Sigmoid colon (tissue), 4 donors: ENCODE measurements at regions not wholly inside any gene's neighbourhood (a gene's known extent, or its start where the extent isn't known, plus 50 kb on each side); places are given as distances from the start of the nearest gene placed in this dataset.

ENCODE experiments used
- EP300 ChIP-seq, 4 donors: sonication (generic); formaldehyde crosslinking; IDR thresholded peaks; one replicate each; pipeline ENCODE4 v1.6.1; 2017; ENCODE audit warnings: antibody characterized with exemption in 4 of 4
- POLR2A ChIP-seq, 2 donors: fragments of 450-650 bp; IDR thresholded peaks; one replicate each; pipeline ENCODE4 v1.6.1; 2016; ENCODE audit warnings: antibody characterized with exemption in 2 of 2, mild to moderate bottlenecking in 2 of 2, moderate library complexity in 2 of 2
- POLR2AphosphoS5 ChIP-seq, 4 donors: sonication (generic); formaldehyde crosslinking; IDR thresholded peaks; one replicate each; pipeline ENCODE4 v1.6.1; 2017; ENCODE audit warnings: antibody characterized with exemption in 4 of 4
- TF ChIP-seq, protein P1 (sequence below), 4 experiments: fragments of 450-650 bp in 3 of 4; fragments of 200-600 bp in 1 of 4; IDR thresholded peaks; one replicate each; pipeline ENCODE4 v1.5.1; 2016 to 2019; ENCODE audit warnings: antibody characterized with exemption in 4 of 4, mild to moderate bottlenecking in 3 of 4, moderate library complexity in 2 of 4

- TF ChIP-seq, protein P1, sequence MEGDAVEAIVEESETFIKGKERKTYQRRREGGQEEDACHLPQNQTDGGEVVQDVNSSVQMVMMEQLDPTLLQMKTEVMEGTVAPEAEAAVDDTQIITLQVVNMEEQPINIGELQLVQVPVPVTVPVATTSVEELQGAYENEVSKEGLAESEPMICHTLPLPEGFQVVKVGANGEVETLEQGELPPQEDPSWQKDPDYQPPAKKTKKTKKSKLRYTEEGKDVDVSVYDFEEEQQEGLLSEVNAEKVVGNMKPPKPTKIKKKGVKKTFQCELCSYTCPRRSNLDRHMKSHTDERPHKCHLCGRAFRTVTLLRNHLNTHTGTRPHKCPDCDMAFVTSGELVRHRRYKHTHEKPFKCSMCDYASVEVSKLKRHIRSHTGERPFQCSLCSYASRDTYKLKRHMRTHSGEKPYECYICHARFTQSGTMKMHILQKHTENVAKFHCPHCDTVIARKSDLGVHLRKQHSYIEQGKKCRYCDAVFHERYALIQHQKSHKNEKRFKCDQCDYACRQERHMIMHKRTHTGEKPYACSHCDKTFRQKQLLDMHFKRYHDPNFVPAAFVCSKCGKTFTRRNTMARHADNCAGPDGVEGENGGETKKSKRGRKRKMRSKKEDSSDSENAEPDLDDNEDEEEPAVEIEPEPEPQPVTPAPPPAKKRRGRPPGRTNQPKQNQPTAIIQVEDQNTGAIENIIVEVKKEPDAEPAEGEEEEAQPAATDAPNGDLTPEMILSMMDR (IDR thresholded peaks at IDR 0.05): no peak
- no peak for TF ChIP-seq POLR2A (IDR thresholded peaks at IDR 0.05)
- TF ChIP-seq EP300 (IDR thresholded peaks at IDR 0.05): no peak
- TF ChIP-seq POLR2AphosphoS5 (IDR thresholded peaks at IDR 0.05): no peak
Observed at GRCh38 chr2:140014204-140014546, 1234.0 kb upstream of the NXPH2 start.
